Activated CD8-positive, alpha-beta T cell treated with anti-CD3 and anti-CD28 coated beads for 36 hours (primary cell): ENCODE measurements at regions not wholly inside any gene's neighbourhood (a gene's known extent, or its start where the extent isn't known, plus 50 kb on each side); places are given as distances from the start of the nearest gene placed in this dataset.

Source experiments
- ATAC-seq: fragments of 200-7000 bp; cut with Tn5 transposase; one replicate; pipeline ENCODE4 v1.10.0; 2021; ENCODE audit warnings: mild to moderate bottlenecking, moderate library complexity
- CTCF ChIA-PET: fragments of 350-600 bp; sonication (Branson Sonifier 250); formaldehyde crosslinking; loops from one replicate; lab custom pipeline; 2021; ENCODE audit warnings: antibody characterized with exemption; lab: Charles Lee
- POLR2A ChIA-PET: fragments of 350-600 bp; sonication (Branson Sonifier 250); formaldehyde crosslinking; loops from one replicate; lab custom pipeline; 2021; ENCODE audit warnings: antibody characterized with exemption; lab: Charles Lee
- DNase-seq: peaks from one replicate; pipeline ENCODE4 v3.0.0-alpha.2; 2020
- H3K27ac Mint-ChIP-seq: one replicate; pipeline ENCODE4 v1.8.0; 2021; ENCODE audit warnings: mild to moderate bottlenecking, mixed read lengths
- H3K27me3 Mint-ChIP-seq: one replicate; pipeline ENCODE4 v1.8.0; 2021; ENCODE audit warnings: mixed read lengths
- H3K36me3 Mint-ChIP-seq: one replicate; pipeline ENCODE4 v1.8.0; 2021; ENCODE audit warnings: low read depth, mixed read lengths
- H3K4me1 Mint-ChIP-seq: one replicate; pipeline ENCODE4 v1.8.0; 2021; ENCODE audit warnings: low read depth, mixed read lengths
- H3K4me3 Mint-ChIP-seq: one replicate; pipeline ENCODE4 v1.8.0; 2021; ENCODE audit warnings: mild to moderate bottlenecking, moderate library complexity, mixed read lengths
- H3K9me3 Mint-ChIP-seq: one replicate; pipeline ENCODE4 v1.8.0; 2021; ENCODE audit warnings: mixed read lengths
- intact Hi-C: fragments of 100-400 bp; cut with micrococcal nuclease; formaldehyde crosslinking; loops from one replicate; pipeline ENCODE4 v1.10.0; 2022
- TF ChIP-seq, protein P1 (sequence below): fragments of 200-600 bp; IDR thresholded peaks from one replicate; pipeline ENCODE4 v1.8.0; 2022; ENCODE audit warnings: antibody characterized with exemption, mild to moderate bottlenecking

DNA sequence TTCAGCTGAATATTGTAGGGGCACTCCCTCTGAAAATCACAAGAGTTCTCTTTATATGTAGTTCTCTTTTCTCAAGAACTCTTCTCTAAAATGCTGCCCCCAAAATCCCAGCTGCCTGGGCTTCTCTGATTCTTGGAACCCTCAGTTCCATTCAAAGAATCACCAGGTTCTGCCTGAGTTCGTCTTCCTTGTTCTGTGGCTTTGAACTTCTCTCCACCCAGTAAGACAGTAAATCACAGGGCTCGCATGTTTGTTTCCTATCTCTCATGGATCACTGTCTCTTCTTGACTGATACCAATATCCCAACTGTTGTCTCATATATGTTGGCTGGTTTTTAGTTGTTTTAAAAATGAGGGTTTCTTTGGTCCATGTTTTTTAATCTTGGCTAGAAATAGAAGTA is 359.5 kb upstream of the CBLB start:
- H3K36me3 Mint-ChIP-seq: peaks cover 57% of the 10 kb centered on the region
- peaks cover 16% of the 10 kb centered on the region for H3K9me3 Mint-ChIP-seq
- TF ChIP-seq, protein P1, sequence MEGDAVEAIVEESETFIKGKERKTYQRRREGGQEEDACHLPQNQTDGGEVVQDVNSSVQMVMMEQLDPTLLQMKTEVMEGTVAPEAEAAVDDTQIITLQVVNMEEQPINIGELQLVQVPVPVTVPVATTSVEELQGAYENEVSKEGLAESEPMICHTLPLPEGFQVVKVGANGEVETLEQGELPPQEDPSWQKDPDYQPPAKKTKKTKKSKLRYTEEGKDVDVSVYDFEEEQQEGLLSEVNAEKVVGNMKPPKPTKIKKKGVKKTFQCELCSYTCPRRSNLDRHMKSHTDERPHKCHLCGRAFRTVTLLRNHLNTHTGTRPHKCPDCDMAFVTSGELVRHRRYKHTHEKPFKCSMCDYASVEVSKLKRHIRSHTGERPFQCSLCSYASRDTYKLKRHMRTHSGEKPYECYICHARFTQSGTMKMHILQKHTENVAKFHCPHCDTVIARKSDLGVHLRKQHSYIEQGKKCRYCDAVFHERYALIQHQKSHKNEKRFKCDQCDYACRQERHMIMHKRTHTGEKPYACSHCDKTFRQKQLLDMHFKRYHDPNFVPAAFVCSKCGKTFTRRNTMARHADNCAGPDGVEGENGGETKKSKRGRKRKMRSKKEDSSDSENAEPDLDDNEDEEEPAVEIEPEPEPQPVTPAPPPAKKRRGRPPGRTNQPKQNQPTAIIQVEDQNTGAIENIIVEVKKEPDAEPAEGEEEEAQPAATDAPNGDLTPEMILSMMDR: no peak
- H3K4me3 Mint-ChIP-seq: no peak overlapping the region
- H3K27ac Mint-ChIP-seq: peak overlapping the region; percentile 77
- ATAC-seq (peak; percentile 55), DNase-seq (peak; percentile 49)
- ChIA-PET CTCF (no interaction called here), POLR2A (no interaction called here)
- peaks cover 54% of the 10 kb centered on the region for H3K4me1 Mint-ChIP-seq
- intact Hi-C loops: no loop called here
- H3K27me3 Mint-ChIP-seq: no peaks in the 10 kb centered on the region

DNA sequence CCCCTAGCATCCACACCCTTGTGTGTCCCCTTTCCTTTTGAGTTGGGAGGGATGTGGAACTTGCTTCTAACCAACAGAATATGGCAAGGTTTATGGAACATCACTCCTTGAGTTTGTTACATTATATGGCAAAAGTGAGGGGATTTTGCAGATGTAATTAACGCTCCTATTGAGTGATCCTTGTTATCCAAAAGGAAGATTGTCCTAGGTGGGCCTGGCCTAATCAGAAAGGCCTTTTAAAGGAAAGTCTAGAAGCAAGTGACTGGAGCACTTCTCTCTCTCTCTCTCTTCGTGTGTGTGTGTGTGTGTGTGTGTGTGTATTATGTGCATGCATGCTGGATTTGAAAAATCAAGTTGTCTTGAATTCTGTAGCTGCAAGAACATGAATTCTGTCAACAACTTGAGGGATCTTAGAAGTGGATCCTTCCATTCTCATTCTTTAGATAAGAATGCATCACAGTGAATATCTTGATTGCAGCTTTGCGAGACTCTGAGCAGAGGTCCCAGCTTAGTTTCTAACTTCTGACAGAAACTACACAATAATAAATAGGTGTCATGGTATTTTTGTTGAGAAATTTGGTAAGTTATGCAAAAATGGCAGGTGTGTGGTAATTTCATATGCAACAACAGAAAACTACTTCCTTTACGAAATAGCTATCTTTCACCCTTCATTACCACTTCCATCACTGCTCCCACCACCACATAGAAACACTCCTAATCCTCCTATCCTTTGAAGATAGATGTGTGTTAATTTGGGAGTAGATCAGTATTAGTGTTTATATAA is 360.9 kb upstream of the CBLB start:
- CTCF ChIA-PET: no interaction called here
- no peak for DNase-seq
- intact Hi-C loops: loop anchor here (5.0 kb wide), 1 partner anchor 103 kb away; no protein-coding TSS in a partner anchor

DNA sequence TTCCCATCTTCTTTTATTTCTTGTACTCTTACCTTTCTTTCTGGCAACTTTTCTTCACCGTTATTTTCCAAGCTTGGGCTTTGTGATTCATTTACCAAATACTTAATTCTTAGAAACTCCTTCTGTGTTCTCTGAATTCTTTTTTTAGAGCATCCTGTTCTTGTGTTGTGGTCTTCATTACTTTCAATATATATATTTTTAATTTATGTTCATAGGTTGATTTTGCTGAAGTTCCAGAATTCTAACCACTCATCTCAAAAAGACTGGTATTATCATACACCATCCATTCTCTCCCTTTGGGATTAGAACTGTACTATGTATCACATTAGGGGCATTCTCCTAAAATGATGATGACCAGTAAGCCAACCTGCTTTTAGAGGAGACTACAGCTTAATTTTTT is 362.3 kb upstream of the CBLB start:
- Mint-ChIP-seq H3K27ac (peak overlapping the region; percentile 94), H3K27me3 (no peaks in the 10 kb centered on the region), H3K4me3 (peak overlapping the region; percentile 31), H3K4me1 (peaks cover 59% of the 10 kb centered on the region), H3K36me3 (peaks cover 60% of the 10 kb centered on the region), H3K9me3 (peaks cover 15% of the 10 kb centered on the region)
- intact Hi-C loops: loop anchor here (5.0 kb wide), 1 partner anchor 101 kb away; no protein-coding TSS in a partner anchor
- DNase-seq (no peak), ATAC-seq (peak; percentile 52)
- TF ChIP-seq, protein P1: no peak
- POLR2A ChIA-PET: interaction anchor here (0.9 kb wide), 1 partner anchor 12 kb away, joined by 3 read pairs; no protein-coding TSS in a partner anchor
- CTCF ChIA-PET: no interaction called here

More for the DNA sequence above, 360.9 kb upstream of the CBLB start:
- H3K27me3 Mint-ChIP-seq: no peaks in the 10 kb centered on the region
- TF ChIP-seq, protein P1: no peak
- peak overlapping the region; percentile 80 for H3K27ac Mint-ChIP-seq
- POLR2A ChIA-PET: no interaction called here
- H3K9me3 Mint-ChIP-seq: peaks cover 15% of the 10 kb centered on the region
- H3K4me3 Mint-ChIP-seq: no peak overlapping the region
- ATAC-seq: no peak
- peaks cover 58% of the 10 kb centered on the region for H3K36me3 Mint-ChIP-seq
- peaks cover 59% of the 10 kb centered on the region for H3K4me1 Mint-ChIP-seq

DNA sequence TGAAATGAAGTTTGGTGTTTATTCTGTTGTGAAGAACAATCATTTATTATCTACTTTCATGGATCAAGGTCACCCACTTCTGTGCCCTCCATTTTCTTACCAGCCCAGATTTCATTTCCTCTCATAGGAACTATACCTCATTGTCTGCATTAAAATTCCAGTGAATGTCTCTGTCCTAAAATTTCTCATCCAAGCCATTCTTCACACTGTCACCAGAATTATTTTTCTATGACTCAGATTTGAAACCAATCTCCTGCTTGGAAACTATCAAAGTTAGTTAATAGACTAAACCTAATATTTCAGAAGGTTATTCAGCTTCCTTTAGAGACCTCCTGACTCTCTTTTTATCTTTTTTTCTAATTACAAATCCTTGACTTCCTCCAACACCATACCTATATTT is 364.1 kb upstream of the CBLB start:
- Mint-ChIP-seq H3K27ac (no peak overlapping the region), H3K36me3 (peaks cover 50% of the 10 kb centered on the region), H3K4me3 (no peak overlapping the region), H3K27me3 (no peaks in the 10 kb centered on the region), H3K9me3 (peaks cover 12% of the 10 kb centered on the region), H3K4me1 (peaks cover 48% of the 10 kb centered on the region)
- CTCF ChIA-PET: interaction anchor here (1.0 kb wide), 1 partner anchor 32 kb away, joined by 3 read pairs; no protein-coding TSS in a partner anchor
- DNase-seq (no peak), ATAC-seq (no peak)
- POLR2A ChIA-PET: interaction anchor here (1.0 kb wide), 1 partner anchor 385 kb away, joined by 3 read pairs; no protein-coding TSS in a partner anchor
- TF ChIP-seq, protein P1: no peak
- intact Hi-C loops: loop anchor here (5.0 kb wide), 1 partner anchor 99 kb away; no protein-coding TSS in a partner anchor

DNA sequence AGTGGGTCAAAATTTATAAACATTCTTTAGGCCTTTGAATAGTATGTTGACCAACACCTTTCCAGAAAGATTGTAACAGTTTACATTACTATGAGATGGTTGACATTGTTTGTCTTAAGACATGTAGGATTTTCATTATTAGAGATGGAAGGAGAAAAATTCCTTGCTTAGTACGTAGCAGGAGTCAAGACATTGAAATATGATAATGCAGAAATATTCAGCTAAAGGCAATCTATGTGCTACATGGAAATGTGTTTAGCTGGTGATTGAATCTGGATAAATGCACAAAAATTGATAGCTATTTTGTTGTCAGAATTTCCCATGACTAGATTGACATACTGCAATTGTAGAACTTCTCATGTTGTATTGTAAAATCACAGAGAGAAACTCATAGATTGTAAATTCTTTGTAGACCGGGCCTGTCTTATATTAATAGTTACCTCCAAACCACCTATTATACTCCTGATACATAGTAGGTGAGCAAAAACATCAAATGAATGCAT is 370.4 kb upstream of the CBLB start:
- CTCF ChIA-PET: no interaction called here
- Mint-ChIP-seq H3K27ac (no peak overlapping the region), H3K27me3 (no peaks in the 10 kb centered on the region), H3K36me3 (peaks cover 11% of the 10 kb centered on the region), H3K9me3 (peaks cover 8% of the 10 kb centered on the region), H3K4me3 (no peak overlapping the region), H3K4me1 (peaks cover 7% of the 10 kb centered on the region)
- DNase-seq (no peak), ATAC-seq (no peak)
- intact Hi-C loops: no loop called here
- POLR2A ChIA-PET: no interaction called here
- TF ChIP-seq, protein P1: no peak
